ENCODE measurements at regions not wholly inside any gene's neighbourhood (a gene's known extent, or its start where the extent isn't known, plus 50 kb on each side); places are given as distances from the start of the nearest gene placed in this dataset.

GRCh38 chr5:67963789-67964519 is 251.6 kb upstream of the PIK3R1 start:
- TF ChIP-seq CTCF (IDR thresholded peaks at IDR 0.05): no peak
- TF ChIP-seq POLR2A (IDR thresholded peaks at IDR 0.05): no peak
